HG02678 (cell line): ENCODE measurements at regions not wholly inside any gene's neighbourhood (a gene's known extent, or its start where the extent isn't known, plus 50 kb on each side); places are given as distances from the start of the nearest gene placed in this dataset.
"Not testable (repeated sequence)": the region's sequence is repeated elsewhere in the genome, so short reads cannot be mapped to it uniquely, and the experiment has no call there.

Experiments used
- ATAC-seq: cut with Tn5 transposase; IDR thresholded peaks from one replicate; pipeline ENCODE4 v1.9.1; 2021; ENCODE audit warnings: mild to moderate bottlenecking, moderate library complexity; ENCODE audit not compliant: unreplicated experiment

DNA sequence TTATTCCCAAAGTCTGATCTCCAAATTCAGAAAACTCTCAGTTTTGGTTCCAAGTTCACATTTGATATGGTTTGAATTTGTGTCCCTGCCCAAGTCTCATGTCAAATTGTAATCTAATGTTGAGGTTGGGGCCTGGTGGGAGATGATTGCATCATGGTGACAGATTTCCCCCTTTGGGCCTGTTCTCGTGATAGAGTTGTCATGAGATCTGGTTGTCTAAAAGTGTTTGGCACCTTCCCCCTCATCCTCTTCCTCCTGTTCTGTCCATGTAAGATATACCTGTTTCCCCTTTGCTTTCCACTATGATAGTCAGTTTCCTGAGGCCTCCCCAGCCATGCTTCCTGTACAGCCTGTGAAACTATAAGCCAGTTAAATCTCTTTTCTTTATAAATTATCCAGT, 138.6 kb downstream of the ARL4A start:
- ATAC-seq, result no peak

DNA sequence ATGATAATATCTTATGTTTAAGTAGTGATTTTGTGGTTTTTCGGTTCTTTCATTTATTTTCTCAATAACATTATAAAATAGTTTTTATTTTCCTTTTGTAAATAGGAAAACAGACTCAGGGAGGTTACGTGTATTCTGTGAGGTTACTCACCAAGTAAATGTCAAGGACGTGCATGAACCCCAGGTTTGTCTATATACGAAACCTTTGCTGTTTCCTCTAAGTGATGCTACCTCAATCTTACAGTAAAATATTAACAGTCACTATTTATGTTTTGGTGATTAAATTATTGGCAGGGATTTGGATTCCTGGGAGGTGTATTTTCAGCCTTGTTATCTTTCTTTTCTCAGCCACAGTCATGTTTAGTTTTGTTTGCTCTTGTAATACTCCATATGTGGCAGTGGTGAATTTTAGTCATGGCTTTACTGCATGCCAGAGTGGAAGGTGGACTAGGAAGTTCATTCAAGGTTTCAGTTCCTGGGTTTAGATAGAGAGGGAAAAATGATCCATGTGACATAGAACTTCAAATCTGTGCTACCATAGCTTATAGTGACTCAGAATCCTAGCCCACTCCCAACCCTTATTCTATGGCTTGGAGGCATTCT, 139.9 kb downstream of the ARL4A start:
- ATAC-seq, result no peak

DNA sequence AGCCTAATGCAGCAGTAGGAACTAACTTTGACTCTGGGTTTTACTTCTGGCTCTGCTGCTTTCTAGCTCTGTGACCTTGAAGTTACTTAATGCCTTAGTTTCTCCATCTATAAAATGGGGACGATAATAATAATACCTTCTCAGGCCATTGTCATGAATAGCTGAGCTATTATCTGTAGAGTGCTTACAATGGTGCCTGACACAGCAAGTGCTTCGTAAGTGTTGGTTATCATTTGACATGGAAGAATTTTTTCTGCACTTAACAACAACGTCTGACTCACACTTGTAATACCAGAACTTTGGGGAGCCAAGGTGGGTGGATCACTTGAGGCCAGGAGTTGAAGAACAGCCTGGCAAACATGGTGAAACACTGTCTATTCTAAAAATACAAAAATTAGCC, 140.5 kb downstream of the ARL4A start:
- ATAC-seq, result no peak

DNA sequence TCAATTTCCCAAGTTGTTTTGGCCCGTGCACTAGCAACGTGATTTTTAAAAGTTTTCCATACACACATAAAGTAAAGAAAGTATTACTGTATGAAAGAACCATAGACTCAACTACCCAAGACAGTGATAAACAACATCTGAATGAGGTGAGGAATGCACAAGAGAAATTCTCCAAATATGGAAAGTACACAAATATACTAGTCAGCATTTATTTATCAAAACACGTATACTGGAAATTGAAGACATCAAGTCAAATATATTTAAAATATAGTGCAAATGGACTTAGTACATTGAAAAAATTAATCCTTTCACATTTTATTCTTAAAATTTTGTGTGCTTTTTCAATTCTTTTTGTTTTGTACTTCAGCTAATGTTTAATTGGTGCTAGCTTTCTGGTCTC, 143.6 kb downstream of the ARL4A start:
- ATAC-seq, result no peak

DNA sequence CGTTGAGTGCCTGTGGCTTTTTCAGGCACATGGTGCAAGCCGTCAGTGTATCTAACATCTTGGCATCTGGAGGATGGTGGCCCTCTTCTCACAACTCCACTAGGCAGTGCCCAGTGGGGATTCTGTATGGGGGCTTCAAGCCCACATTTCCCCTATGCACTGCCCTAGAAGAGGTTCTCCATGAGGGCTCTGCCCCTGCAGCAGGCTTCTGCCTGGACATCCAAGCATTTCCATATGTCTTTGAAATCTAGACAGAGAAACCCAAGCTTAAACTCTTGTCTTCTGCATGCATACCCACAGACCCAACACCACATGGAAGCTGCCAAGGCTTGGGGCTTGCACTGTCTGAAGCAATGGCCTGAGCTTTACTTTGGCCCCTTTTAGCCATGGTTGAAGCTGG, 146.4 kb downstream of the ARL4A start:
- no peak for ATAC-seq

DNA sequence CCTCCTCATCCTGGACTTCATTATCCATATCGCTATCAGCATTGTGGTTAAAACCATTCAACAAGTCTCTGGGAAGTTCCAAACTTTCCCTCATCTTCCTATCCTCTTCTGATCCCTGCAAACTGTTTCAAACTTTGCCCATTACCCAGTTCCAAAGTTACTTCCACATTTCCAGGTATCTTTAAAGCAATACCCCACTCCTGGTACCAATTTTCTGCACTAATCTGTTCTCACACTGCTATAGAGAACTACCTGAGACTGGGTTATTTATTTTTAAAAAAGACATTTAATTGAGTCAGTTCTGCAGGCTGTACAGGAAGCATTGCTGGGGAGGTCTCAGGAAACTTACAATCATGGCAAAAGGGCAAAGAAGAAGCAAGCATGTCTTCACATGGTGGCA, 147.3 kb downstream of the ARL4A start:
- ATAC-seq, result no peak

DNA sequence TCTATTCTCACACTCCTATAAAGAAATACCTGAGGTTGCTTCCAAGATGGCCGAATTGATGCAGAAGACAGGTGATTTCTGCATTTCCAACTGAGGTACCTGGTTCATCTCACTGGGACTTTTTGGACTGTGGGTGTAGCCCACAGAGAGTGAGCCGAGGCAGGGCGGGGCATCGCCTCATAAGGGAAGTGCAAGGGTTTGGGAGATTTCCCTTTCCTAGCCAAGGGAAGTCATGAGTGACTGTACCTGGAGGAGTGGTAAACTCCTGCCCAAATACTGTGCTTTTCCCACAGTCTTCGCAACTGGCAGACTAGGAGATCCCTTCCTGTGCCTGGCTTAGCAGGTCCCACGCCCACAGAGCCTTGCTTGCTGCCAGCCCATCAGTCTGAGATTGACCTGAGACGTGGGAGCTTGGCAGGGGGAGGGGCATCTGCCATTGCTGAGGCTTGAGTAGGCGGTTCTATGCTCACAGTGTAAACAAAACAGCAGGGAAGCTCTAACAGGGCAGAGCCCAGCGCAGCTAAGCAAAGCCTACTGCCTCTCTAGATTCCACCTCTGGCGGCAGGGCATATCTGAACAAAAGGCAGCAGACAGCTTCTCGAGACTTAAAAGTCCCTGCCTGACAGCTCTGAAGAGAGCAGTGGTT, 152.2 kb downstream of the ARL4A start:
- ATAC-seq, result no peak

DNA sequence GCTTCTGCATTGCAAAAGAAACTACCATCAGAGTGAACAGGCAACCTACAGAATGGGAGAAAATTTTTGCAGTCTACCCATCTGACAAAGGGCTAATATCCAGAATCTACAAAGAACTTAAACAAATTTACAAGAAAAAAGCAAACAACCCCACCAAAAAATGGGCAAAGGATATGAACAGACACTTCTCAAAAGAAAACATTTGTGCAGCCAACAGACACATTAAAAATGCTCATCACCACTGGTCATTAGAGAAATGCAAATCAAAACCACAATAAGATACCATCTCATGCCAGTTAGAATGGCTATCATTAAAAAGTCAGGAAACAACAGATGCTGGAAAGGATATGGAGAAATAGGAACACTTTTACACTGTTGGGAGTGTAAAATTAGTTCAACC, 157.3 kb downstream of the ARL4A start:
- not testable (repeated sequence) for ATAC-seq

DNA sequence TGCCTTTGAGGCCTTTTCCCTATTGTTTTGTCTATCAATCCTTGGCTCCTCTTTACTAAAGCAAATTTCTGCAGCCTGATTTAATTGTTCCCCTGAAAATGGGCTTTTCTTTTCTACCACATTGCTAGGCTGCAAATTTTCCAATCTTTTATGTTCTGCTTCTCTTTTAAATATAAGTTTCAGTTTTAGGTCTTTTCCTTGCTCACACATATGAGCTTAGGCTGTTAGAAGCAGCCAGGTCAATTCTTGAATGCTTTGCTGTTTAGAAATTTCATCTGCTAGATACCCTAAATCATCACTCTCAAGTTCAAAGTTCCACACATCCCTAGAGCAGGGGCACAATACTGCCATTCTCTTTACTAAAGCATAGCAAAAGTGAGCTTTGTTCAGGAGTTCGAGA, 159.6 kb downstream of the ARL4A start:
- ATAC-seq, result no peak

DNA sequence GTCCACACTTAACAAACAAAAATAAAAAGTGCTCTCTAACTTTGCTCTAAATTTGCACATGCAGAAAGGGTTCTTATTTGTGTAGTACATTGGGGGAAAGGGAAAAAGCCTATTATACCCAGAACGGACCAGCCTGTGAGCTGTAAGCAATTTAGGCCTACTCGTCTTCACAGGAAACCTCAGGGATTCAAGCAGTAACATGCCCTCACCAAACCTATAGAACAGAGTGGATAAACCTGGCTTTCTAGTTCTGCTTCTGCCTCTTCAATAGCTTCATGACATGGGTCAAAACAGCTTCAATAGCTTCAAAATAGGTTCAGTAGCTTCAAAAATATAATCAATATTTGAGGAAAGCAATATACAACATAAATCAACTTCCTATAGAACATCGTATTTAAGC, 163.7 kb downstream of the ARL4A start:
- ATAC-seq, result no peak

DNA sequence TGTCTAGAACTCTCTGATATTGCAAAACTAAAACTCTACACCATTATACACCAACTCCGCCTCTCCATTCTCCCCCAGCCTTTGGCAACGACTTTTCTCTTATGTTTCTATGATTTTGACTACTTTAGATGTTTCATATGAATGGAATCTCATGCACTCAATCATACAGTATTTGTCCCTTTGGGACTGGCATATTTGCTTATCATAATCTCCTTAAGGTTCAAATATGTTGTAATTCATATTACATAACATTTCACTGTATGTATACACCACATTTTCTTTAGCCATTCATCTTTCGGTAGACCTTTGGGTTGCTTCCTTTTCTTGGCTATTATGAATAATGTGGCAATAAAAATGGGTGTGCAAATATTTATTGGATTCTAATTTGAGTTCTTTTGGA, 164.4 kb downstream of the ARL4A start:
- no peak for ATAC-seq

DNA sequence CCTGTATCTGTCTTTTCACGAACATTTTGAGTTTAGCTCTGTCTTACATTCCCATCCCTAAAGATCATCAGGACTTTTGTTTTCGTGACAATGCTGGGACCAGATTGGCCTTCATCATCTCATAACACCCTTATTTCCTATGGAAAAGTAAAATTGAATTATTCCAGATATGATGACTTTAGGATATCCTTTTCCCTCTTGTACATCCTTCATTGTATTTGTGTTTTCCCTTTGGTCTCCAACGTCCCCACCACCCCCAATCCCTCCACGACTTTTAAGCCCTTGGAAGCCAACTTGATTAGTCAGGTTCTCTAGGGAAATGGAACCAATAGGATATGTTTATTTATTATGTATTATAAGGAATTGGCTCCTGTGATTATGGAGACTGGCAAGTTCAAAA, 167.6 kb downstream of the ARL4A start:
- ATAC-seq, result no peak

DNA sequence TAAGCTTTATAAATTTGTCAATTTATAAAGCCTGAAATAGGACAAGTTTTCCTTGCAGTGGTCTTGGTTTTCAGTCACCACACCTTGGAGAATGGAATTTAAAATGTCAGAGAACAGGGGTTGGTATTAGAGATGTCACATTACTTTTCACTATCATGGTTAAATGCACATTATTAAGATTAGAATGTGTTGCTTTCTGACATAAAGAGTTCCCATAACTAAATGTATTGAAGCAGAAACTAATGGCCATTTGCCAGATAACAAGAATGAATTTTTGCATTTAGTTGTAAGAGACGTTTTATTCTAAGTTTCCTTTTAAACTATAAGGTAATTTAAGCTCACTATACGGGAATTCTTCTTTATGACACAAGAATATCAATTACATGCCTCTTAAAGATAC, 172.3 kb downstream of the ARL4A start:
- no peak for ATAC-seq

DNA sequence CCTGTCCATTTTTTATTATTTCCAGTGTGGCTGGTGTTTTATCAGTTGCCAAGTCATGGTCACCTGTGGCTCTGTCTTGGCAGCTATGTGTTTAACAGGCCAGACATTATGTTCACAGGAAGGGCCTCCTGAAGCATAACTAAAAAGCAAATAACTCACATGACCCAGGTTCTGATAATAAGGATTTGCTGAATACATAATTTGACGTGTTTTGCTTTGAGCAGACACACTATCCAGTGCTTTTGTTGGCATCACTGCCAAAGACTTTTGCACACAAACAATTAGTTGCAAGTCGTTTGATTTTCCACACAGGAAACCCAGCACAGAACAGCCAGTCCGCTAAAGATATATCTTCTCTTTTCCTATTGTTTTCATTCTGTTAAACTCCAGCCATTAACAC, 173.6 kb downstream of the ARL4A start:
- ATAC-seq, result no peak

DNA sequence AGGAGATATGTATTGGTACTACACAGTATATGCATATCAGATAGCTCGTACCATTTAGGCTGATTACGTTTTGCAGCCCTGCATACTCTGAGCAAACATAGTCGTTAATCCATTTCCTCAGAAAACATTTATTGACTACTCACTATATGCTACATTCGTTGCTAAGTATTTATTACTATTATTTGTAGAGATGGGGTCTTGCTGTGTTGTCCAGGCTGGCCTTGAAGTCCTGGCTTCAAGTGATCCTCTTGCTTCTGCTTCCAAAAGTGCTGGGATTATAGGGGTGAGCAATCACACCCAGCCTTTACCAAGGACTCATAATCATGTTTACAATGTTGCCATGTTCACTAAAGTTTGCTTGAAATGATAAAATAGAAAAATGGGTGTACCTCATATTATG, 174.7 kb downstream of the ARL4A start:
- ATAC-seq, result no peak

DNA sequence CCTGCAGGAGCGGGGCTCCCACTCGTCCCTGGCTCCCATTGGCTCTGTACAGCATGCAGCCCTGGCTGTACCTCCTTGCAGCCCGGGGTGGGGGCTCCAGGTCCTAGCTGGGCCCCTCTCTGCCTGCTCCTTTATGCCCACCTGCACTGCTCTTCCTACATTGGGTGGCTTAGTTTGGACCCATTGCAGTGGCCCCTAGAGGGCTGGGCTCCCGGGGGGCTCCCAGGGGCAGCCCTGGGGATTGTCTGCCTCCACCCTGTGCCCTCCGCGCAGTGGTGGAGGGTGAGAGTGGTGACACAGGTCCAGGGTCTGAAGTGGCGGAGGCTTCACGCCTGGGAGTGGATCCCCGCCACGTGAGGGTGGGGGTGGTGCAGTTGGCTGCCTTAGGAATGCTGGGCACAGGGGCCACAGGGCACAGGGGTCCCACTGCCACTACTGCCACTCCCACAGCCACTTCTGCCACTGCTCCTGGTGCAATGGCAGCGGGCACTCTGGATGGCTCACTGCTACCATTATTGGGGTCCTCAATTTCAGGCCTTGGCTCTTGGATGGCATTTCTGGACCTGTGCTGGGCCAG, 177.1 kb downstream of the ARL4A start:
- no peak for ATAC-seq

DNA sequence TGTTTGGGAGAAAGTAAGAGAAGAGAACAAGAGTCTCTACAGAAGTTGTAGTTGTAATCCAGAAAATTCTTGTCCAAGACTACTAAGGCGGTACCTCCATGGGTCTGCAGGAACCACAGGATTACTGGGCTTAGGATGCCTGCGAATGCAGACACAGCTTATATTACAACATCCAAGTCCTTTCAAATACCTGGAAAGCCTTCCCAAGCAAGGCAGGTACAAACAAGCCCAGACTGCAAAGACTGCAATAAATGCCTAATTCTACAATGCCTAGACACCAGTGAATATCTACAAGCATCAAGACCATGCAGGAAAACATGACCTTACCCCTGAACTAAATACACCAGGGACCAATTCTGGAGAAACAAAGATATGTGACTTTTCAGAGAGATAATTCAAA, 178.2 kb downstream of the ARL4A start:
- ATAC-seq, result no peak

DNA sequence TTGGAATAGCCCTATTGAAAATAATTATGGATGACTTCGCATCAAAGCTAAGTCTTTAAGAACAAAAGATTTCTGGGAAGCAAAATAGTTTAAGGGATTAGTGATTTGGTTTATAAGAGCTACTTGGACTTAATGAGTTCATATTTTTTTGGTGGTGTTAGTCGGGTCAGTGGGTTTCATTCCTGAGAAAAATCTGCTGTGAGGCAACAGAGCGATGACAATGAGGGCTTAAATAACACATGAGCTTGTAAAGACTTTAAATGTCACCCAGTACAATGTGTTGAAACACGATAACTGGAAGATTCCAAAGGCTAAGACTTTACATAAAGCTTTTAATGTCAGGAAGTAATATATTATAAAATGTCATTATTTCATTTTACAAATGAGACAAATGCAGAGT, 178.8 kb downstream of the ARL4A start:
- no peak for ATAC-seq

DNA sequence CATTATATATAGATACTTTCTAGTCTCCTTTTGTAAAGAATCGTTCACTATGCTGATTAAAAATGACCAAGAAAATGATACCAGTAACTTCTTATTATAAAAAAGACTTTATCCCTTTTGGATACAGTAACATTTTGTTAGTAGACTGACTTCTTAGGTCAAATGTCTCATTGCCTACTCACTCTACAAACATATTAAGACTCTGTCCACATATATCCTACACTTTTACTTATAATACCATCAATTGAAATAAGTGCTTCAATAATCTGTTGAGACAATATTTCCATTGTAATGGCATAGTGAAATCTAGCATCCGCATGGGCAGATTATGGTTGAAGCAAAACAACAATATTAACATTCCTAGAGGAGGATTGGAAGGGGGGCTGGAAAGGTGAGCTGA, 180.6 kb downstream of the ARL4A start:
- ATAC-seq, result no peak

DNA sequence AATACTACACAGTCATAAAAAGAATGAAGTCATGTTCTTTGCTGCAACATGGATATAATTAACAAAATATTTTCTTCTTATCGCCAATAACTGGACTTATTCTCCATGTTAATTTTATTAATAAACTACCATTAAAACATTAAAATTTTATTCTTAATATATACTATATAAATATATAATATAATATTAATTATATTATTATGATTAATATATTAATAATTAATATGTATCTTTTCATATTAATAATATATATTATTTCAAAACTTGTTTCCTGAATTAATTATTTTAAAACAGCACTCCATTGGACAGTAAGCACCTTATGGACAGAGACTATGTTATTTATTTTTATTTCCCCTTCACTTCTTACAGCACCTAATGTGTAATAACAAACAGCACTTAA, 182.8 kb downstream of the ARL4A start:
- ATAC-seq, result no peak

DNA sequence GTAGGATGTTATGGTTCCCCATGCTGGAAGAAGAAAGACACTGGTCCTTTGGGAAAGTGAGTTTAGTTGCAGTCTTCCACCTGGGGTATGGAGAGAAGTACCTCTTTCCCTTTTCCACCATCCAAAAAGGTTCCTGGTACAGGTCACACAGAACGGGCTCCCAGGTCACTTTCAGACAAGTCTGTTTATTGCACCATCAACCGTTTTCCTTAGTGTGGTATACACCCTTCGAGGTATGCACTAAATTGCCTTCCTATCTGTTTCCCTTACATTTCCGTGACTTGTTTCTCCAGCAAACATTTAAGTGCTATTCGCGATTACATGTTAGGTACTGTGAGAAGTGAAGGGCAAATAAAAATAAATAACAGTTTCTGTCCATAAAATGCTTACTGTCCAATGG, 185.1 kb downstream of the ARL4A start:
- ATAC-seq, result no peak

DNA sequence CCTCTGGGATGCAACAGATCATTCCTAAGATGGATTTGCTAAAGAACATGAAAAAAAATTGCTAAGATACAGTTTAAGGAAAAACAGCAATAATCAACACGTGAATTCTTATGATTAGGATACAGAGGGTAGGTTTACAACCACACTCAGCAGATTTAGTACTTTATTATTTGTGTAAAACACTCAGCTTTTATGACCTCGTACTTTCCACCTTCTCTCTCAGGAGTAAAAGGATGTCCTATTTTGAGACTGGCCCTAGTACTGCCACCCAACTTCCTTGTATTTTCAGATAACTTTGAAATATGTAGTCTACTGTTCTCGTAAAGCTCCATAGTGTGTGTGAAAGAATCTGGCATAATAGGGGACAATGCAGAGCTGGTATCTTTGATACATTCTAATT, 186.1 kb downstream of the ARL4A start:
- no peak for ATAC-seq

DNA sequence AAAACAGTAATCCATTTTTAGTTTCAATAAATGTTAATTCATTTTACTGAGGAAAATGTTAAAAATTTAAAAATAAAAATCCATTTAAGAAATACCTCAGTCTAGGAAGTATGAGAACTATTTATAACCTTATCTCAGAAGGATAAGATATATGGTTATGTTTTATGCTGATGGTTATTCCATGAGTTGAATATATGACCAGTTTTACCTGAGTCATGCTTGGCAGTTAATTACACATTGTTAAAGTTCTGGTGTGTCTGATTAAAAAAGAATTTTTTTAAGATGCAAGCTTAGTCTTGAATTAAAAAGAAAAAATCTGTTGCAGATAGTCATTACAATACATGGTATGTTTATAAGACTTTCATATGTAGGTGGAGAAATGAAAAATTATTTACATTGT, 191.7 kb downstream of the ARL4A start:
- no peak for ATAC-seq
